ENCODE measurements at regions not wholly inside any gene's neighbourhood (a gene's known extent, or its start where the extent isn't known, plus 50 kb on each side); places are given as distances from the start of the nearest gene placed in this dataset.

DNA sequence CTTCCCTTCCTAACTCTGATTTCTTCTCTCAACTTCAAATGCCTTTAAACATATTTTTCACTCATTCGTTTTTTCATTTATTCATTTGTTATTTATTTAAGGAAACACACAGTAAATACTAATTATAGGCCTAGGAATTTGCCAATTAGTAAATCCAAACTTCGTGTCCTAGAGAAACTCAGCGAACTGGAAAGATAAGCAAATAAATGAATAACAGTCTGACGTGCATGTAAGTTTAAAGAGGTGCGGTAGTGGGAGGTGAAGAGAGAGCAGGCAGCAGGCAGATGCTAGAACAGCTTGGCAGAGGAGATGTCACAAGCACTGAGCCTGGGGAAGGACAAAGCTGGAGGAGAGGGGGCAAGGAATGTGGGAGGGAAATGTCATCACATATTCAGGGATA lies 228.2 kb downstream of the DPY19L2 start:
- TF ChIP-seq, protein P1, sequence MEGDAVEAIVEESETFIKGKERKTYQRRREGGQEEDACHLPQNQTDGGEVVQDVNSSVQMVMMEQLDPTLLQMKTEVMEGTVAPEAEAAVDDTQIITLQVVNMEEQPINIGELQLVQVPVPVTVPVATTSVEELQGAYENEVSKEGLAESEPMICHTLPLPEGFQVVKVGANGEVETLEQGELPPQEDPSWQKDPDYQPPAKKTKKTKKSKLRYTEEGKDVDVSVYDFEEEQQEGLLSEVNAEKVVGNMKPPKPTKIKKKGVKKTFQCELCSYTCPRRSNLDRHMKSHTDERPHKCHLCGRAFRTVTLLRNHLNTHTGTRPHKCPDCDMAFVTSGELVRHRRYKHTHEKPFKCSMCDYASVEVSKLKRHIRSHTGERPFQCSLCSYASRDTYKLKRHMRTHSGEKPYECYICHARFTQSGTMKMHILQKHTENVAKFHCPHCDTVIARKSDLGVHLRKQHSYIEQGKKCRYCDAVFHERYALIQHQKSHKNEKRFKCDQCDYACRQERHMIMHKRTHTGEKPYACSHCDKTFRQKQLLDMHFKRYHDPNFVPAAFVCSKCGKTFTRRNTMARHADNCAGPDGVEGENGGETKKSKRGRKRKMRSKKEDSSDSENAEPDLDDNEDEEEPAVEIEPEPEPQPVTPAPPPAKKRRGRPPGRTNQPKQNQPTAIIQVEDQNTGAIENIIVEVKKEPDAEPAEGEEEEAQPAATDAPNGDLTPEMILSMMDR (IDR thresholded peaks at IDR 0.05; ENCODE audit: borderline replicate concordance, extremely low read depth, low read length, poor library complexity, severe bottlenecking) = no peak
- no peak for TF ChIP-seq EZH2 (IDR thresholded peaks at IDR 0.05; ENCODE audit: borderline replicate concordance, low read depth, low read length, severe bottlenecking)

All from DND-41 (cell line).